Transverse colon (tissue), 3 donors: ENCODE measurements at regions not wholly inside any gene's neighbourhood (a gene's known extent, or its start where the extent isn't known, plus 50 kb on each side); places are given as distances from the start of the nearest gene placed in this dataset.

ENCODE experiments used
- CTCF ChIP-seq, 5 experiments: fragments of 200-600 bp in 3 of 5; fragments of 450-650 bp in 2 of 5; sonication (generic) in 3 of 5; IDR thresholded peaks; 1 replicate in 2 of 5; 2 replicates in 3 of 5; pipeline ENCODE4 v1.5.1; 2016 to 2017; ENCODE audit warnings: antibody characterized with exemption in 5 of 5, inconsistent platforms in 3 of 5, mild to moderate bottlenecking in 2 of 5, moderate library complexity in 1 of 5
- POLR2A ChIP-seq: fragments of 450-650 bp; IDR thresholded peaks from one replicate; pipeline ENCODE4 v1.6.1; 2016; ENCODE audit warnings: antibody characterized with exemption, mild to moderate bottlenecking, moderate library complexity

GRCh38 chr15:88992912-88993376, 79.8 kb upstream of the MFGE8 start:
- TF ChIP-seq POLR2A (no peak), CTCF (IDR thresholded peaks at IDR 0.05) (no peak)
